GM21423 (cell line): ENCODE measurements at regions not wholly inside any gene's neighbourhood (a gene's known extent, or its start where the extent isn't known, plus 50 kb on each side); places are given as distances from the start of the nearest gene placed in this dataset.
"Not testable (repeated sequence)": the region's sequence is repeated elsewhere in the genome, so short reads cannot be mapped to it uniquely, and the experiment has no call there.

ENCODE experiments used
- ATAC-seq: cut with Tn5 transposase; IDR thresholded peaks from one replicate; pipeline ENCODE4 v1.9.1; 2021; ENCODE audit warnings: mild to moderate bottlenecking, moderate library complexity; ENCODE audit not compliant: unreplicated experiment

GRCh38 chr13:87153371-87153770, 517.8 kb upstream of the SLITRK5 start:
- no peak for ATAC-seq

- no peak for ATAC-seq
Measured at GRCh38 chr13:87166348-87166747, 504.8 kb upstream of the SLITRK5 start.

- no peak for ATAC-seq
Measured at GRCh38 chr13:87168390-87168789, 502.8 kb upstream of the SLITRK5 start.

GRCh38 chr13:87169337-87169736, 501.8 kb upstream of the SLITRK5 start:
- ATAC-seq, result no peak

- ATAC-seq, result no peak
Measured at GRCh38 chr13:87172166-87172835, 498.9 kb upstream of the SLITRK5 start.

DNA sequence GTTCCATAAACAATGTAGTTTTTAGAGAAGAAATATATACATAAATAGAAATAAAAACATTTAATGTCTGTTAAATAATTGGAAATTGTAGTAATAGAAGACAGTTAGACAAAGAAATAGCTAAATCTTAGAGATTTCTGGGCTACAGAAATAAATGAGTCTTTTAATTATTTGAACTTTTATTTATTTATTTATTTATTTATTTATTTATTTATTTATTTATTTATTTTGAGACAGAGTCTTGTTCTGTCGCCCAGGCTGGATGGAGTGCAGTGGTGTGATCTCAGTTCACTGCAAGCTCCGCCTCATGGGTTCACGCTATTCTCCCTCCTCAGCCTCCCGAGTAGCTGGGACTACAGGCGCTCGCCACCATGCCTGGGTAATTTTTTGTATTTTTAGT, 486.0 kb upstream of the SLITRK5 start:
- ATAC-seq, result not testable (repeated sequence)

DNA sequence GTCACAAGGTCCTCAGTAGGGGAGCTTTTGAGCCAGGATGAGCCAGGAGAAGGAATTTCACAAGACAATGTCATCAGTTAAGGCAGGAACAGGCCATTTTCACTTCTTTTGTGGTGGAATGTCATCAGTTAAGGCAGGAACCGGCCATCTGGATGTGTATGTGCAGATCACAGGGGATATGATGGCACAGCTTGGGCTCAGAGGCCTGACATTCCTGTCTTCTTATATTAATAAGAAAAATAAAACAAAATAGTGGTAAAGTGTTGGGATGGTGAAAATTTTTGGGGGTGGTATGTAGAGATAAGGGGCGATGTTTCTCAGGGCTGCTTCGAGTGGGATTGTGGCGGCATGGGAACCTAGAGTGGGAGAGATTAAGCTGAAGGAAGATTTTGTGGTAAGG, 484.5 kb upstream of the SLITRK5 start:
- not testable (repeated sequence) for ATAC-seq

DNA sequence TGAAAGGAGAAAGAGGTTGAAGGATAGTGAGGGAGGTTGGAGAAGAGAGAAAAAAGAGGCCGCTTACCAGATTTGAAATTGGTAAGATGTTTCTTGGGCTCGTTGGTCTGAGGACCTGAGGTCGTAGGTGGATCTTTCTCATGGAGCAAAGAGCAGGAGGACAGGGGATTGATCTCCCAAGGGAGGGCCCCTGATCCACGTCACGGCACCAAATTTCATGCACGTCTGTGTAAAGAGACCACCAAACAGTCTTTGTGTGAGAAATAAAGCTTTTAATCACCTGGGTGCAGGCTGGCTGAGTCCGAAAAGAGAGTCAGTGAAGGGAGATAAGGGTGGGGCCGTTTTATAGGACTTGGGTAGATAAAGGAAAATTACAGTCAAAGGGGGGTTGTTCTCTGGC, 479.7 kb upstream of the SLITRK5 start:
- not testable (repeated sequence) for ATAC-seq

GRCh38 chr13:87198371-87198770, 472.8 kb upstream of the SLITRK5 start:
- no peak for ATAC-seq

DNA sequence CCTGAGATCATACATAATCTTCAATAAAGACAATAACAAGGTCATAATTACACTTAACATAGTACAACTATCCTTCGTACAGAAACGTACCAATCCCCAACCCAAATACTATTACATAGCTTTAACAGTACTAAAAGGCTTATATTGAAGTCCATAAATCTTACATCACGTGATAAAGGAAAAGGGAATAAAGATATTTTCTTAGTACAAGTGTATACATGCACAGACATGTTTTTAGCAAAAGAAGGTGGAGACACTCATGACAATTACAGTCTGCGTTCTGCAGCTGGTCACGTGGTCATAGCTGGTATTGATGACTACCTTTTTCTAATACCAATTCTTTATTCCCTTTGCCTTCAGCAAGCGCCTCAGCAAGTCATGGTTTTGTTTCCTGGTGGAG, 464.5 kb upstream of the SLITRK5 start:
- no peak for ATAC-seq

DNA sequence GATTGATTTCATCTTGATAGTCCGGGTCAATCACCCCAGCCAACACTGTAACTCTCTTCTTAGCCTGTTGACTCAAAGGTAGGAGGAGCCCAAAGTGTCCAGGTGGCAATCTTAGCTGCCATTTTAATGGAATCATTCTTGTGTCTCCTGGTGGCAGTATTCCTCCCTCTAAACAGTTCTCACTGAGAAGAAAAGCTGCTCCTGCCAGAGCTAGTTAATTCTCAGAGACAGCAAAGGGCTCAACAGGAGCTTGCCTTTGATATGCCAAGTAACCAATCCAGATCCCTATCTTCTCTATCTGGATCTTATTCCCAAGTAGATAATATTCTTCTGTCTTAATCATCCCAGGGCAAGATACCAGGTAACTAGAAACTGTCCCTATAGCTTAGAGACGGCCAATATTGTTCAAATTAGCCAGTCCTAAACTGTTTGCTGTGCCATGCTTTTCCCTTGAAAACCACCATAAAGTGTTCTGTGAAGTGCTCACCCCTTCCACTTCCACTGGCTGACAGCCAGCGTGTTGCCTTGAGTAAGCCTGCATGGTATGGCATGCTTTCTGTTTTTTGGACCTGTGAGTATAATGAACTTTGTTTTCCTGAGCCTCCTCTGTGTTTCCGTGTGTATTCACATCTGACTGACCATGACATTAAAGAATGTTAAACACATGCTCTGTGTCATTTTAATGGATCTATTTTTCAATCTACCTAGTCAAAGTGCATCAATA, 463.7 kb upstream of the SLITRK5 start:
- no peak for ATAC-seq

DNA sequence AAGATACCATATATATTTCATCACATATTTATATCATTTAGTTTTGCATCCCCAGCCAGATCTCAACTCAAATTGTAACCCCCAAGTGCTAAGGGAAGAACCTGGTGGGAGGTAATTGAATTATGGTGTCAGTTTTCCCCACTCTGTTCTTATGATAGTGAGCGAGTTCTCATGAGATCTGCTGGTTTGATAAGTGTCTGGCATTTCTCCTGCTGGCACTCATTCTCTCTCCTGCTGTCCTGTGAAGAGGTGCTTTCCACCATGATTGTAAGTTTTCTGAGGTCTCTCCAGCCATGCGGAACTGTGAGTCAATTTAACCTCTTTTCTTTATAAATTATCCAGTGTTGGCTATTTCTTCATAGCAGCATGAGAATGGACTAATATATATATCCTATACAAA, 462.5 kb upstream of the SLITRK5 start:
- ATAC-seq, result no peak

- no peak for ATAC-seq
Measured at GRCh38 chr13:87234981-87235380, 436.2 kb upstream of the SLITRK5 start.

GRCh38 chr13:87235621-87236020, 435.6 kb upstream of the SLITRK5 start:
- ATAC-seq, result no peak

DNA sequence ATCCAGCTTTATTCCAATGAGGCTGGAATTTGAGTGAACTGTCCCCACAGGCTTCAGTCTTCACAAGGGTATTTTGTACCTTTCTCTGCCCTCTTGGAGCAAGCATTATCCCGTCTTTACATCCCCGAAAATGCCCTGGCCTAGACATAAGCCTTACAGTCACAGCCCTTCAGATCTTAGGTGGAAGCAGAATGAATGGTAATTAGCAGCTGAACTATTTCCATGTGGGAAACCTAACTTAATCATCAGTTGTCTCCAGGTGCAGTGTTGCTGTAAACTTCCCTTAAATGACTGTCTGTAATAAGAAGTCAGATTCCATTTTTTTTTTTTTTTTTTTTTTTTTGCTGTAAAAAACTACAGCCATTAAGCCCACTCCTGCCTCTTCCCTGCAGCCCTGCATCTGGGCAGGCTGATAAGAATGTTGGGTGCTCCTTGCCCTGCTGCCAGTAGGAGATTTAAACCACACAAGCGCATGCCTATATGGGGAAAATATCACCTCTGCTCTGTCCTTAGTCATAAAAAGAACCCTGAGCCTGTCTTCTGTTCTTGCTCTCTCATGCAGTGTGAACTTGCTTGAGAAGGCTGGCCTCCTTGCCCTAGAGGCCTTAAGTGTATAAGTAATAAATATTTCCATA, 426.8 kb upstream of the SLITRK5 start:
- ATAC-seq, result no peak

GRCh38 chr13:87249847-87250246, 421.3 kb upstream of the SLITRK5 start:
- not testable (repeated sequence) for ATAC-seq

DNA sequence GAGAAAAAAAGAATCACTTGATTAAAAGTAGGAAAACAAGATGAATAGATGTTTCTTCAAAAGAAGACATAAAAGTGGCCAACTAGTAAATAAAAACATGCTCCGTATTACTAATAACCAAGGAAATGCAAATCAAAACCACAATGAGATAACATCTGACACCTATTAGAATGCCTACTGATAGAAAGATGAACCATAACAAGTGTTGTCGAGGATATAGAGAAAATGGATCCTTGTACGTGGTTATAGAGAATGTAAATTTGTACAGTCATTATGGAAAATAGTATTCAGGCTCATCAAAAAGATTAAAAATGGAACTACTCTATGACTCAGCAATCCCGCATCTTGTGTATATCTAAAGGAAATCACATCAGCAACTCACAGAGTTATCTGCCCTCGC, 415.8 kb upstream of the SLITRK5 start:
- ATAC-seq, result no peak

DNA sequence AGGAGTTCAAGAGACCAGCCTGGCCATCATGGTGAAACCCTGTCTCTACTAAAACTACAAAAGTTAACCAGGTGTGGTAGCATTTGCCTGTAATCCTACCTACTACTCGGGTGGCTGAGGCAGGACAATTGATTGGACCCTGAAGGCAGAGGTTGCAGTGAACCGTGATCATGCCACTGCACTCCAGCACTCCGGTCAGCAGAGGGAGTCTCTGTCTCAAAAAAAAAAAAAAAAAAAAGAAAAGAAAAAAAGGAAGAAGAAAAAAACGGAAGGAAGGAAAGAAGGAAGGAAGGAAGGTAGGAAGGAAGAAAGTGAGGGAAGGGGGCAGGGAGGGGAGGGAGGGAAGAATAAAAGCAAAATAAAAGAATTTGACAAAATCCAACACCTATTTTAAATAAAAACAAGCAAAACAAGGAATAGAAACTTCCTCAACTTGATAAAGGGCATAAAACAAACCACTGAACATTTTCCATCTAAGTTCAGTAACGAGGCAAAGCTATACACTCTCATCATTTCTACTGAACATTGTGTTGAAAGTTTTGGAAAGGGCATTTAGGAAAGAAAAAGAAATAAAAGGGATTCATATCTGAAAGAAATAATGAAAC, 411.6 kb upstream of the SLITRK5 start:
- ATAC-seq, result no peak

- no peak for ATAC-seq
Measured at GRCh38 chr13:87274209-87274819, 396.9 kb upstream of the SLITRK5 start.

DNA sequence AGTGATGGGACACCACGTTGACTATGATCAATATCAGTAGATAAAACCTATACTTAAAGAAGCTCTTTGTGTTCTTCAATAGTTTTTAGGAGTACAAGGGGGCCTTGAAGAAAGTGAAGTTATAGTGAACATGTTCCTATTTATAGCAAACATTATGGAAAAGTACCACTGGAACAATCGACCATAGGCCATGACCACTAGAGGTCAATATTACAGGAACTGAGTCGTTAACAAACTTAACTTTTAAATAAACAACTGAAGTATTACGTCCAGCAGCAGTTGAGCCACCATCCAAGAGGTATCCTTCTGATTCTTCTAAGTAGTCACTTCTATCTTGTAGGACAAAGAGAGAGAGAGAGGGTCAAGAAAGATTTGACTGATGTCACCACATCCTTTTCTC, 391.0 kb upstream of the SLITRK5 start:
- ATAC-seq, result no peak

- no peak for ATAC-seq
Measured at GRCh38 chr13:87287721-87288120, 383.4 kb upstream of the SLITRK5 start.
